ENCODE measurements at regions not wholly inside any gene's neighbourhood (a gene's known extent, or its start where the extent isn't known, plus 50 kb on each side); places are given as distances from the start of the nearest gene placed in this dataset.
"Not testable (repeated sequence)": the region's sequence is repeated elsewhere in the genome, so short reads cannot be mapped to it uniquely, and the experiment has no call there.

- no peak for DNase-seq
These were observed 191.3 kb downstream of the OR2B2 start for GRCh38 chr6:27720607-27721580.

- DNase-seq, result not testable (repeated sequence)
These were observed 193.2 kb downstream of the OR2B2 start for GRCh38 chr6:27719039-27719438.

GRCh38 chr6:27706431-27706830, 205.8 kb downstream of the OR2B2 start:
- DNase-seq, result no peak

- no peak for DNase-seq
These were observed 211.9 kb downstream of the OR2B2 start for GRCh38 chr6:27700337-27700736.

- no peak for DNase-seq
These were observed 217.7 kb downstream of the OR2B2 start for GRCh38 chr6:27694547-27694874.

- DNase-seq, result peak; percentile 30
These were observed 218.2 kb downstream of the OR2B2 start for GRCh38 chr6:27693766-27694546.

- not testable (repeated sequence) for DNase-seq
These were observed 219.2 kb upstream of the ZNF184 start for GRCh38 chr6:27692133-27692532.

- peak; percentile 78 for DNase-seq
These were observed 215.2 kb upstream of the ZNF184 start for GRCh38 chr6:27688014-27688586.

GRCh38 chr6:27687154-27688013, 214.5 kb upstream of the ZNF184 start:
- peak; percentile 72 for DNase-seq

GRCh38 chr6:27685279-27685678, 212.4 kb upstream of the ZNF184 start:
- no peak for DNase-seq

- peak; percentile 36 for DNase-seq
These were observed 211.6 kb upstream of the ZNF184 start for GRCh38 chr6:27684264-27685211.

- DNase-seq, result no peak
These were observed 207.2 kb upstream of the ZNF184 start for GRCh38 chr6:27679964-27680694.

GRCh38 chr6:27679308-27679963, 206.5 kb upstream of the ZNF184 start:
- no peak for DNase-seq

GRCh38 chr6:27678469-27678868, 205.6 kb upstream of the ZNF184 start:
- DNase-seq, result no peak

- DNase-seq, result no peak
These were observed 202.0 kb upstream of the ZNF184 start for GRCh38 chr6:27674882-27675281.

- DNase-seq, result no peak
These were observed 199.4 kb upstream of the ZNF184 start for GRCh38 chr6:27672113-27672799.

- DNase-seq, result no peak
These were observed 196.9 kb upstream of the ZNF184 start for GRCh38 chr6:27669624-27670301.

GRCh38 chr6:27669295-27669623, 196.4 kb upstream of the ZNF184 start:
- no peak for DNase-seq

All from activated CD8-positive, alpha-beta memory T cell treated with anti-CD3 and anti-CD28 coated beads, Interleukin-2, amount 50 U/mL, for 4 hours (primary cell).